Pons (tissue), 1 donor: ENCODE measurements at regions not wholly inside any gene's neighbourhood (a gene's known extent, or its start where the extent isn't known, plus 50 kb on each side); places are given as distances from the start of the nearest gene placed in this dataset.
A peak's percentile ranks its signal among the peaks of the same experiment; 100 is the strongest.
"Not testable (repeated sequence)": the region's sequence is repeated elsewhere in the genome, so short reads cannot be mapped to it uniquely, and the experiment has no call there.

Experiments used
- DNase-seq: peaks from one replicate; pipeline ENCODE4 v3.0.0-alpha.2; 2016; ENCODE audit warnings: low spot score

DNA sequence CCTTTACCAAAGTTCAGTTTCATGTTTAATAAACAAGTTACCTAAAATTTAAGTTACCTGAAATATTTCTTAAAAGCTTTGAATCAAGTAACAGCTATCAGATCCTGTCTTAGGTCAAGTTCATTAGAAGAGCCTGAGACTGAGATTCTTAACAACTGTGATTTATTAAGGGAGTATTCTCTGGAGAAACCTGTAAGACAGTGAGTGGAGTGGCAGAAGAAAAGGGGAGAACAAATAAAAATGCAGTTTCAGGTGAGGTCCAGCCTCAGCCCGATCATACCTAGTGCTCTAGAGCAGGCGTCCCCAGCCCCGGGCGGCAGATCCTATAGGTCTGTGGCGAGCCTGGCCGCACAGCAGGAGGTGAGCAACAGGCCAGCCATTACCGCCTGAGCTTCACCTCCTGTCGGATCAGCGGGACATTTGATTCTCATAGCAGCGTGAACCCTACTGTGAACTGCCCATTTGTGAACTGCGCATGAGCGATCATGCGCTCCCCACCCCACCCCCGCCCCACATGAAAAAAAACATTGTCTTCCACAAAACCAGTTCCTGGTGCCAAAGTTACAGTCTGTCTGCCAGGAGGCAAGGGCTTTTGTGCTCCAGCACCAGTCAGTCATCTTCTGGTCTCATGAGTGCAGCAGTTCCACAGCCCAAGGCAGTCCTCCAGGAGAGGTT lies 59.2 kb upstream of the ADGRB3 start:
- peak; percentile 84 for DNase-seq

DNA sequence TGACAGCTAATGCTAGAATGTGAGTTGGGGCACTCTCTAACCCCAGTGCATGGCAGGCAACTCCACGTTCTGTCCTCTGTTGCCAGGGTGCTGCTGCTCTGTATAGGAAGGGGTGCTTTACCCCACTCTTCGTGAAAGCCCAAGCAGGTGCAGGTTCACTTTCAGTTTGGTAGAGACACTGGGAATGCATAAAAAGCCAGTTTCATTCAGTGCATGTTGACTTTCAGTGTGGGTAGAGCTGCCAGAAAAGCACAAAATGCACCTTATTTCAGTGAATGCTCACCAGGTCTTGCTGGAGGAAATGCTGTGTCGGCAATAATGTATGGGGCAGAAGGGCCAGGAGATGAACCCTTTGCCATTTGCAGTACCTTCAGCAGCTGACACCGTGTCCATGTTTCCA lies 62.1 kb upstream of the ADGRB3 start:
- DNase-seq, result no peak

DNA sequence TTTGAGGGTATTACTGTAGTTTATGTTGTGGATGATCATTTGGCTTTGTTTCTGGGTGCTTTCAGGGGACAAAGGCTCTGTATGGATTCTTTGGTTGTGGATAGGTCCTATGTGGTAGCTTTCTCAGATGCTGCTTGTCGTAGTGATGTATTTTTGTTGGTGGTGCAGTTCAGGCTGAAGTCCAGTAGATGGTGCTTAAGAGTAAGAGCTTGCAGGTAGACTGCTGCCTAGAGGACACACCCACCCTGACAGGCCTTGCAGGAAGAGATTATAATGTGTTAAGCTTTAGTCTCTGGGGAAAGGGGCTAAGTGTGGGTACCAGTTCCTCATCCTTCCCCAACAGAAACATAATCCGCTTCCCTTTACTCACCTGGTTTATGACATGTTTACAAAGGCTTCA lies 62.6 kb upstream of the ADGRB3 start:
- DNase-seq, result peak; percentile 12

DNA sequence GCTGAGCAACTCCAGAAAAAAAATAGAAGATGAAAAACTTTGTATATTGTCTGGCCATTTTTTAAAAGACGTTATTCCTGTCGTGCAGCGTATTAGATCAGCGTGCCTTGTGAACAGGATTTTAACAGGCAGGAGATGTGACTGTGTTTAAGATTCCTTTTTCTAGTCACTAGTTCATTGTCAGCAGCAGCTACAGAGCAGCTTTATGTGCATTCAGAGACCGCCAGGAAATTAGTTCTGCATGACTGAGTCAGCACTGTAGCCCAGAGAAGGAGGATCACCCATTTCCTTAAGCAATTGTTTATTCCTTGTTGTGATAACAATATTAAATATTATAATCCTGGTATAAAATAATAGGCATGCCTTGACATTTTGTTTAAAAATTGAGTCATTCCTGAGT lies 75.4 kb upstream of the ADGRB3 start:
- peak; percentile 74 for DNase-seq

DNA sequence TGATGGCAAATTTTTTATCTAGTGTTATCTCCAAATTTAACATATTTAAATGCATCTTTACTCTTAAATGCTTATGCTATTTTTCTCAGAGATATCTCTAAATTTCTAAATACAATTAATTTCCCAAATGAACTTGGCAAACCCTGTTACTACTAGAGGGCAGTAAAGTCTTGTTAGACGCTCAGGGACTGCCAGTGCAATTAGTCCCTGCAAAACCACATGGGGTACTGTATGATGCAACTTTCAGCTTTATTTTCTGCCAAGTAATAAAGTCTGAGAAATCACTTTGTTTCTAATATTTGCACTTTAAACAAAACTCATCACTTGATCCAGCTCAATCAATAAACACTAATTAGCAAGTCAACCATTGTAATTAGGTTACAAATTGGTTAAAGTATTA lies 76.0 kb upstream of the ADGRB3 start:
- peak; percentile 86 for DNase-seq

DNA sequence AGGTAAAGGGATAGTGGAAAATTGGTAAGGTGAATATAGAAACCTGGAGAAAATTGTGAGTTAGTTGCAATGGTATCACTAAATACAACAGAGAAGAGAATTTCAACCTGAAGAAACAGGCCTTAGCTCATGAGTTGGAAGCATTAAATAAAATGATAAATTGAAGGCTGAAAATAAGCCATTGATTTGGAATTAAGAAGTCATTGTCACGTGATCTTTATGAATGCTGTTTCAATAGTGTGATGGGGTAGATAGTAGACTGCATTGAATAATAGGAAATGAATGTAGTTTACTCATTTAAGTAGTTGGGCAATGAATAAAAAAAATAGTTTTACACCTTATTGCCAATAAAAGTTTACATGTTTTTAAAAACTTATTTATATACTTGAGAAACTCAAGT lies 88.5 kb upstream of the ADGRB3 start:
- no peak for DNase-seq

DNA sequence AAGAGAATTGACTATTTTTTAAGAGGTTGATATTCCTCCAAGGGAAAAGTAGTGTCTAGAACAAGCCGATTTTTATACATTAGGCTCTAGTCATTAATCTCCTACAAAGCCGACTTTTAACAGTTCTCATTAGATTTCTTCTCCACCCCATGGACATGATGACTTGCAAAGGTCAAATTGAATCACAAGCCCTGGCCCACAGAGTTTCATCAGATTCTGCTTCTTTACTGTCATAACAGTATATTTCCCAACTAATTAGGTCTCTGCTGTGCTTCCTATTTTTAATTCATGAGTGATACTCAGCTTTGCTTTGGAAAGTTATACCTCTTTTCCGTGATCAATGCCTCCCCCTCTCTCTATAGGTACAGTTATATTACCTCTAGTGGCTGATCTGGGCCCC lies 90.6 kb upstream of the ADGRB3 start:
- DNase-seq, result no peak

DNA sequence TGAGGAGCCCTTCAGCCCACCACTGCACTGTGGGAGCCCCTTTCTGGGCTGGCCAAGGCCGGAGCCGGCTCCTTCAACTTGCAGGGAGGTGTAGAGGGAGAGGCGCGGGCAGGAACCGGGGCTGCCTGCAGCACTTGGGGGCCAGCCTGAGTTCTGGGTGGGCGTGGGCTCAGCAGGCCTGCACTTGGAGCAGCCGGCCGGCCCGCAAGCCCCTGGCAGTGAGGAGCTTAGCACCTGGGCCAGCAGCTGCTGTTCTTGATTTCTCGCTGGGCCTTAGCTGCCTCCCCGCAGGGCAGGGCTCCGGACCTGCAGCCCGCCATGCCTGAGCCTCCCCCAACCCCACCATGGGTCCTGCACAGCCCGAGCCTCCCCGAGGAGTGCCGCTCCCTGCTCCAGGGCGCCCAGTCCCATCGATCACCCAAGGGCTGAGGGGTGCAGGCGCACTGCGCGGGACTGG lies 101.7 kb upstream of the ADGRB3 start:
- DNase-seq, result no peak

DNA sequence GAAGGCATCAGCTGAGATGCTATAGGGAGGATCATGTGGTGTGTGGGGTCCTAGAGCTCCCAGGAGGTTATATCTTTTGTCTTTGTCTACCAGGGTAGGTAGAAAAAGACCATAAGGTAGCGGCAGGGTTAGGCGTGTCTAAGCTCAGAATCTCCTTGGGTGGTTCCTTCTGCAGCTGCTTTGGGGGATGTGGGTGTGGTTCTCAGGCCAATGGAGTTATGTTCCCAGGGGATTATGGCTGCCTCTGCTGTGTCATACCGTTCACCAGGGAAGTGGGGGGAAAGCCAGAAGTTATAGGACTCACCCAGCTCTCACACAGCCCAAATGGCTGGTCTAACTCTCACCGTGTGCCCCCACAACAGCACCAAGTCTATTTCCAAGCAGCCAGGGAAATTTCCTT lies 107.4 kb upstream of the ADGRB3 start:
- no peak for DNase-seq

DNA sequence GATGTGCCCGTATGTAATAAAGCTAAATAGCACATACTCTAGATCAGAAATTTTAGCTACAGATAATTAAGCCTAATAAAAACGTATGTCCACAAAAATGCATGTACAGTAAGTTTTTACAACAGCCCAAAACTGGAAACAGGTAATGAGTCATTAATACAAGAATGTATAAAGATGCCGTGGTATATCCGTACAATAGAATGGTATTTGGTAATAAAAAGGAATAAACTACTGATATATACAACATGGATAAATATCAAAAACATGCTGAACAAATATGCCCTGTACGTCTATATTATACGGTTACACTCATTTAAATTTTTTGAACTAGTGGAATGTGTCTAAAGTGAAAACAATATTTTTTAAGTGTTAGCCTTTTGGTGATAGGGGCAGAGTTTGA lies 128.2 kb upstream of the ADGRB3 start:
- DNase-seq, result no peak

DNA sequence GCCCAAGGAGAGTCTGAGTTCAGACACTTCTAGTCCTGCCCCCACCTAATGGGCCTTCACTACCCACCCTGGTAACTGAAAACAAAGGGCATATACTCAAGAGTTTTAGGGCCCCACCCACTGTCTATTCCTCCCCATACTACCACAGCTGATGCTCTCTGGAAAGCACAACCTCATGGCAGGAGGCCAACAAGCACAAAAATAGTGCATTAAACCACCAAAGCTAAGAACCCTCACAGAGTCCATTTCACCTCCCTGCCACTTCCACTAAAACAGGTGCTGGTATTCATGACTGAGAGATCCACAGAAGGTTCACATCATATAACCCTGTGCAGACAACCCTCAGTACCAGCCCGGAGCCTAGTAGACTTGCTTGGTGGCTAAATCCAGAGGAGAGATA lies 132.1 kb upstream of the ADGRB3 start:
- no peak for DNase-seq

DNA sequence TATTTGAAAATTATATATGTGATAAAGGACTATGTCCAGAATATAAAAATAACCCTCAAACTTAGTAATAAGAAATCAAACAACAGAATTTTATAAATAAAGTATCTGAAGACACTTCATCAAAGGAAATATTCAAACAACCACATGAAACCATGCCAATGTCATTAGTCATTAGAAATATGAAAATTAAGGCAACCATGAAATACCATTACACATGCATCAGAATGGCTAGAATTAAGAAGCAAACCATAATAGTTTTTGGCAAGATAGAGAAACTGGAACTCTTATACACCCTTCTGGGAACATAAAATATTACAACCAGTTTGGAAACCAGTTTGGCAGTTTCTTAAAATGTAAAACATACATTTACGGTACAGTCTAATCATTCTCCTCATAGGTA lies 137.2 kb upstream of the ADGRB3 start:
- no peak for DNase-seq

DNA sequence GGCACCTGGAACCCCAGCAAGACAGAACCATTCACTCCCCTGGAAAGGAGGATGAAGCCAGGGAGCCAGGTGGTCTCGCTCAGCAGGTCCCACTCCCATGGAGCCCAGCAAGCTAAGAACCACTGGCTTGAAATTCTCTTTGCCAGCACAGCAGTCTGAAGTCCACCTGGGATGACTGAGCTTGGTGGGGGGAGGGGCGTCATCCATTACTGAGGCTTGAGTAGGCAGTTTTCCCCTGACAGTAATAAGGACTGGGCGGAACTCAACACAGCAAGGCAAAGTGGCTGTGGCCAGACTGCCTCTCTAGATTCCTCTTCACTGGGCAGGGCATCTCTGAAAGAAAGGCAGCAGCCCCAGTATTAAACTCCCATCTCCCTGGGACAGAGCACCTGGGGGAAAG lies 140.2 kb upstream of the ADGRB3 start:
- not testable (repeated sequence) for DNase-seq

DNA sequence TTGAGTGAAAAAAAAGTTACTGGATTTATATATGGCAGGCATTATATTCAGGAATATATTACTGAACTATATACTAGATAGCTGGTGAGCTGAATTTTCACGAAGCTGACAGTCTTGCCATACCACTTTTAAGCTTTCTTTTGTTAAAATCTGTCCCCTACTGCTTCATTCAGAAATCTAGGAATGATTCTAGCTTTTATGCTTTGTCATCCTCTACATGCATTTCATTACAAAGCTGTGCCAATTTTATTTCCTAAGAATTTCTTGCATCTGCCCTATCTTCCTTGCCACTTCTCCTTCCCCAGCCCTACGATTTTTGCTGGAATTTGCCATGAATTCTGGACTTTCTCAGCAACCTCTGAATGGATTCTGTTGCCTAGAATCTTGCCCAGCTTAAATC lies 158.5 kb upstream of the ADGRB3 start:
- DNase-seq, result no peak

DNA sequence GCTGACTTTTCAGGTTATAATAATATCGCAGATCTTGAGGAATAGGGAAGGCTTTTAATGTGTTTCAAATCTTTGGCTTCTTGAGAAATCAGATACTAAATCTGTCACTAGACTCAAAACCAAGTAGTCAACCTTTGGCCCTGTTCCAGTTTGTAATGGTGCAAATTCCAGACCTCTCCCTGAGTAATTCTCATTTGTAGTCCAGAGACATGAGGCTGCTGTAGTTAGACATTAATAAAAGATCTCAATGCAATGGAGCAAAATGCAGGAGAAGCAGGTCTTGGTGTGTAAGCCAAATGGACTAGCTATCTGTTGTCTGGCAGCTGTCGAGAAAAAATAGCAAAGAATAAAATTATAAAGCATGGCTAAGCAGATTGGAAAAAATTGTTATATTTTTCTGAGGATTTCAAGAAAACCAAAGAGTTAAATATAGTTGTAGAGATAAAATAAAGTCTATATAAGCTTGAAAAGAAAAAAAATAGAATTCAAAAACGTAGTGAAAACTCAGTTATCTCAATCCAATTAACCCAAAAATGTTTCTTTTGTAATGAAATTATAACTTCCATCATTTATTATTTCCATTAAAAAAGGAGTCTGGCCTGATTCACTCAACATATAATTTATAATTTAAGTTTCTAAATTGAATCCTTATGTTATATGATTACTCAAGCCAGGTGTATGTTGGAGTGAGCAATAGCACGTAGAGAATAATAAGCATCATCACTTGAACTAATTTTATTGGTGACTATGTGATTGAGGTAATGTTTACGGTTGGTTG lies 161.5 kb upstream of the ADGRB3 start:
- no peak for DNase-seq

DNA sequence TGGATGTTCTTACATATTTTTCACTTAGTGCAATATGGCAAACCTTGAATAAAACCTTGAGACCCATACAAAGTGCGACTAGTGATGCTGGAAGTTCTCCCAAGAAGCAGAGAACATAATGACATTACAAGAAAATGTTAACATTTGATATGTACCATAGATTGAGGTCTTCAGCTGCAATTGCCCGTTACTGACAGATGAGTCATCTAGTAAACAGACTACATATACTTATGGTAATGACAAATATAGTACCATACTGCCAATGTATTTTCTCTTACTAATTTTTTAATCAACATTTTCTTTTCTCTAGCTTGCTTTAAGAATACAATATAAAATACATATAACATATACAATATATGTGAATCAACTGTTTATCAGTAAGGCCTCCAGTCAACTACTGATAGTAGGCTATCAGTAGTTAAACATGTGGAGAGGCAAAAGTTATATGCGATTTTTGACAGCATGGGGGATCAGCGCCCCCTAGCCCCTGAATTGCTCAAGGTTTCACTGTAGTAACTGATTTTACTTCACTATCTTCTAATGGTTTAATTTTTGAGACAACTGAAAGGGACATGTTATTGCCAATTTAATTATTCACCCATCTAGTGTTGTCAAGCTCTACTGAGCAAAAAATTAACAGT lies 166.7 kb upstream of the ADGRB3 start:
- no peak for DNase-seq

DNA sequence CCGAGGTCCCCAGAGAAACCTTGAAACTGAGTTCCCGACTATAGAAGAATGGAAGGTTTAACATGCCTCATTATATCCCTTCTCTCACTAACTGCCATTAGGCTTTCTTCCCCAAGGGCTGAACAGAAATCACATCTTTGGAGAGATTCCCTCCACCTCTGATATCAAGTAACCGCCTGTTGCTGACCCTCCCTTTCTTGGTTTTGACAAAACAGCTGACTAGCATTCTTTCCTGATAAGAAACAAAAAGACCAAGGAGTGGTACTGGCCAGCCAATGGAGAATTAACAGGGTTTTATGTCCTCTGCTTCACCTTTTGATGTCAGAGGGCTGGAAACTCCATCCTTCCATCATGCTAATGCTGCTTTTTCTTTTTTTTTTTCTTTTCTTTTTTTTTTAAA lies 176.6 kb upstream of the ADGRB3 start:
- DNase-seq, result no peak

DNA sequence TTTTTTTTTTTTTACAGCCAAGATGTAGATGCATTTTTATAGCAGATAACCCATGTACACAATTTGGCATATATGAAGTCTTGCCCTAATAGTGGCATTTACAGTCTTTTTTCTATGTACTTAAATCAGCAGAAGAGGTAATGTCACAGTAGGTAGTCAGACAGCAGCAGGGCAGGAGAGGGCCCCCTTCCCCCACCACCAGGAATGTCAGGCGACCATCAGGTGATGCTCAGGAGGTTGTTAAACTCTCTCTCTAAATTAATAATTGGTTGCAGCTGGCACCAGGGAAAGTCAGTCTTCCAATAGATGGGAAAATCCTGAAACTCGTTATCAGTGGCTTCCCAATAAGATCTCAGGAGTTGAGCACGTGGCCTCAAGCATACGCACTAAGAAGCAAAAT lies 188.0 kb upstream of the ADGRB3 start:
- DNase-seq, result no peak

DNA sequence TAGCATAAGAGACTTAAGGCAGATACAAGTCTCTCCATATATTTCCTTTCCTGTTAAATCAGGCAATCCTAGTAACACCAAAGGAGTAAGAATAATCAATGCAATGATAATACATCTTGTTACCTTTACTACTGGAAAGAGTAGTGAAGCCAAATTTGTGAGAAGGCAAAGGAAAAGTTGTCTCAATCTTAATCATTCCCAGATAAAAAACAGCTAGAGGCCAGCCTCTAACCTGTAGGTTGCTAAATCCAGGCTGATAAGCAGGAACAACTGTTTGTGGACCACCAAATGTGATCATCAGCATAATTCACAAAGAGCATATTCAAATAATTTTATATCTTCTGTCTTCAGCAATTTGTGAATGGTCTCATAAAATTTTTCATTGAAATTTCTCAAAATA lies 189.2 kb upstream of the ADGRB3 start:
- DNase-seq, result no peak

DNA sequence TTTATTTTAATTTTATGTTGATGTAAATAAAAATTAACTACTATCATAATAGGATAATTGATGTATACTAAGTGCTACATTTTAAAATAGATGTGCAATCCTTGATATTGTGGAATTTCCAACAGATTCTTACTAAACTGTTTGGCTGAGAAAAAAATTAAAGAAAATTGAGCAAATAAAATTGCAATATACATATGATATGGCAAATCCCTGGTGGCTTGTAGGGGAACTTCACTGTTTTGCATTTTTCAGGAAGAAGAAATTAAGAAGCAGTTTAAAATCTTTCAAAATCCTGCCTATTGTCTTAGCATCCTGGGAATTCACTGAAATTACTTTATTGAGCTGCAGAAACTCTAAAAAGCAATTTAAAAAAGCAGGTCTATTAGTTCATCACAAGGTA lies 191.4 kb upstream of the ADGRB3 start:
- no peak for DNase-seq

DNA sequence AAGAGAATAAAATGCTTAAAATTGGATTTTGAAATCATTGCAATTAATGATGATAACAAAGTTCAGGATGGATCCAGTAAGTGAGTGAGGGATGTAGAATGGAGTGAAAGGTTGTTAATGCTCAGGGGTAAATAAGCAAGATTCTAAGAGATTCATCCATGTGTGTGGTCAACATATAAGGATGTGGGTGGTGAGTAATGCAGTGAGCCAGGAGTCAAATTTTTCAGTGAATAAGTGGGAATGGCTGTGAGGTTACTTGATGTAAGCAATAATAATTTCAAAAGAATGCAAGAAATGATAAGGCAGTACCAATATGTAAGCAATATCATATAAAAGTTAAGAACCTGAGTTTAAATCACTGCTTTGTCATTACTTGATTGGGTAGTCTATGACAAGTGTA lies 207.5 kb upstream of the ADGRB3 start:
- no peak for DNase-seq

DNA sequence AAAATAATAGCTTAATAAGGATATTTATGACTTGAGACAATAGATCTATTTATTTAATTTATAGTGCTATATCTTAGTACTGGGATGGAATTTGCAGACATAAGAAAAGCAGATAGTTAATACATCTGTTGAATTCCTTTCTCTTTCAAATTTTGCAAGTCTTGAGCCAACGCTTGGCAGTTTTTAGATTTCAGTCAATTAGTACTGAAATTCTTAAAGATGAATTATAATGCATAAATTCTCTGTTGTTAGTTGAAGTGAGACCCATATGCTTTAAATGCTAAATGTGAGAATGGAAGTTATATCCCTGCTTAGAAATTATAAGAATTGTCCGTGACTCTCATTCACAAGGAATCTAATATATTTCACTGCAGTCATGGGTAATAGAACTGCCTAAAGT lies 225.1 kb upstream of the ADGRB3 start:
- DNase-seq, result no peak

DNA sequence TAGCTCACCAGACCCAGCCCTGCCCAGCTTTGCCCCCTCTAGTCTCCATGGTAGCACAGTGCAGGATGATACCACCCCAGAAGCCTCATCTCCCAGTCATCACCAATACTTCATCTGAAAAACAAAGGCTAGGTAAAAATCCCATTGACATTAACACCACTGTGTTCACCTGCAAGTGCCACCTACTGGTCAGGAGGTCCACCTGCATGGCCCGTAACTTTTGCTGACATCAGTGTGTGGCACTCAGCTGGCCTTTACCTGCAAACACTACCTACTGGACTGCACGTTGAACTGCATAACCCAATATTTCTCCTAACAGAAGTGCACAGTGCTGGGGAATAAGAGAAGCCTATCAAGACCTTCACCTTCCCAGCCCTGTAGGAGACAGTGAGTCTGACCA lies 234.7 kb upstream of the ADGRB3 start:
- no peak for DNase-seq
